Bronchial epithelial cell (primary cell): ENCODE measurements at regions not wholly inside any gene's neighbourhood (a gene's known extent, or its start where the extent isn't known, plus 50 kb on each side); places are given as distances from the start of the nearest gene placed in this dataset.
A peak's percentile ranks its signal among the peaks of the same experiment; 100 is the strongest.

Experiments
- DNase-seq: peaks from one replicate; pipeline ENCODE4 v3.0.0-alpha.2; 2010; ENCODE audit warnings: low read depth
- FAIRE-seq: peaks from 2 replicates; lab custom pipeline; 2011; peaks lifted over from hg19 to GRCh38; lab: Jason Lieb, UNC
- H3K27me3 ChIP-seq: 2 replicates; pipeline ENCODE4 v1.5.1; 2011; ENCODE audit warnings: low read length; ENCODE audit not compliant: control insufficient read depth, insufficient read depth
- H3K36me3 ChIP-seq: 2 replicates; pipeline ENCODE4 v1.5.1; 2011; ENCODE audit warnings: low read length; ENCODE audit not compliant: control insufficient read depth, insufficient read depth
- H3K4me3 ChIP-seq: 2 replicates; pipeline ENCODE4 v1.5.1; 2011; ENCODE audit warnings: mild to moderate bottlenecking, low read depth, low read length, control low read depth
- CTCF ChIP-seq: IDR thresholded peaks from 2 replicates; pipeline ENCODE4 v1.5.1; 2011; ENCODE audit warnings: mild to moderate bottlenecking, moderate library complexity, low read length, control low read depth, inconsistent platforms; ENCODE audit not compliant: insufficient read depth, severe bottlenecking

GRCh38 chr22:34966980-34967565, 98.9 kb upstream of the ISX start:
- FAIRE-seq (no peak), DNase-seq (peak; percentile 17)
- H3K36me3 ChIP-seq = no peaks in the 10 kb centered on the region

GRCh38 chr22:34969001-34969790, 96.8 kb upstream of the ISX start:
- Histone ChIP-seq H3K27me3 (no peaks in the 10 kb centered on the region), H3K36me3 (no peaks in the 10 kb centered on the region), H3K4me3 (no peak overlapping the region)
- DNase-seq (no peak), FAIRE-seq (no peak)
- TF ChIP-seq CTCF = no peak

More at GRCh38 chr22:34966980-34967565, 98.9 kb upstream of the ISX start:
- no peak overlapping the region for H3K4me3 ChIP-seq
- TF ChIP-seq CTCF = no peak
- no peaks in the 10 kb centered on the region for H3K27me3 ChIP-seq

GRCh38 chr22:34971456-34971855, 94.5 kb upstream of the ISX start:
- DNase-seq (no peak), FAIRE-seq (no peak)
- Histone ChIP-seq H3K4me3 (no peak overlapping the region), H3K36me3 (no peaks in the 10 kb centered on the region), H3K27me3 (no peaks in the 10 kb centered on the region)
- no peak for TF ChIP-seq CTCF

- no peak overlapping the region for H3K4me3 ChIP-seq
- H3K36me3 ChIP-seq = no peaks in the 10 kb centered on the region
- DNase-seq (no peak), FAIRE-seq (no peak)
- no peak for TF ChIP-seq CTCF
- no peaks in the 10 kb centered on the region for H3K27me3 ChIP-seq
Measured at GRCh38 chr22:34972191-34972897, 93.6 kb upstream of the ISX start.

- no peak for TF ChIP-seq CTCF
- DNase-seq = no peak
- no peak for FAIRE-seq
- H3K36me3 ChIP-seq = no peaks in the 10 kb centered on the region
- no peak overlapping the region for H3K4me3 ChIP-seq
- H3K27me3 ChIP-seq = no peaks in the 10 kb centered on the region
Measured at GRCh38 chr22:34973016-34973415, 92.9 kb upstream of the ISX start.
